ENCODE measurements at regions not wholly inside any gene's neighbourhood (a gene's known extent, or its start where the extent isn't known, plus 50 kb on each side); places are given as distances from the start of the nearest gene placed in this dataset.
A peak's percentile ranks its signal among the peaks of the same experiment; 100 is the strongest.

DNA sequence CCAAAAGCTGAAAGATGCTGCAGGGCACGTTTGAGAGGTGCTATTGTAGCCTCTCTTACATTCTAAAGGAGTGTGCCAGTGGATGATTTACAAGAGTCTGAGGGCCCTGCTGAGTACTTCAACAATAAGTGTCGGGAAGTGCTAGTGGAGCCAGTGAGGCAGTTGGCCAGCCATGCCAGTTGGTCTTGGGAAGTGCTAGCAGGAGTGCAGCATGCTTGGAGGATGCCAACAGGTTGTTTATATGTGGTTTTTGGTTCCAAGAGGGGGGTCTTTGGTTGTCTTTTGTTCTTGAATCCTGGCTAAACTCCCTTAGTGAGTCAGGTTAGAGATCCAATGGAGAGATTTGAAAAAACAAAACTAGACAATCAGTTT, 335.3 kb downstream of the PABPC4L start:
- DNase-seq, result peak; percentile 42

DNA sequence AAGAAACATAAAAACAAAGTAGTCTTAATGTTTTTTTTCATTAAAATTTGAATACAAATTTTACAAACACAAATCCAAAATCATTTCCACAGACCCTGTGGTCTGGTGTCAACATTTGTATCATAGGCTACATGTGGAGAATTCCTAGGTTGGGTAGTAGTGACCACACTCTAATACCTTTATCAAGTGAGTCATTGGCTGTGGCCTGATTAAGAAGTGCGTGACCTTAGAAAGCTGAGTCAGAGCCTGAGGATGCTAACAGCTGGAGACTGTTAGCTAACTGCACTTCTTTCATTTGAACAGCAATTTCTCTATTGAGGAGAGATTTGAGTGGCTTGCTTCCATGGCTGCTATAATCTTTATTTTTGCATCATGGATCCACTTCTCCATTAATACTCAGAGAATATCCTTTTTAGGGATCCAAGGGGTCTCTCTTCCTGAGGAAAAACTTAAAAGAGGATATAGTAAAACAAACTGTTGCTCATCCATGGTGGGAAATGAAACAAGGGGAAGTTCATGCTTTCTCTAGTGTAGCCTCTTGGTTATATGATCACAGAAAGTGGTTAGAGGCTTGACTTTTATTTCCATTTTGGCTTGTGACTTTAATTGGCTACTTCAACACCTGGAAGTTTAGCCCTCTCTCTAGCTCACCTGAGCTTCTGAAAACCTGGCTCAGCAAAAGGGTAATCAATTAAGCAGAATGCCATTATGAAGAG, 335.8 kb downstream of the PABPC4L start:
- DNase-seq, result peak; percentile 98

DNA sequence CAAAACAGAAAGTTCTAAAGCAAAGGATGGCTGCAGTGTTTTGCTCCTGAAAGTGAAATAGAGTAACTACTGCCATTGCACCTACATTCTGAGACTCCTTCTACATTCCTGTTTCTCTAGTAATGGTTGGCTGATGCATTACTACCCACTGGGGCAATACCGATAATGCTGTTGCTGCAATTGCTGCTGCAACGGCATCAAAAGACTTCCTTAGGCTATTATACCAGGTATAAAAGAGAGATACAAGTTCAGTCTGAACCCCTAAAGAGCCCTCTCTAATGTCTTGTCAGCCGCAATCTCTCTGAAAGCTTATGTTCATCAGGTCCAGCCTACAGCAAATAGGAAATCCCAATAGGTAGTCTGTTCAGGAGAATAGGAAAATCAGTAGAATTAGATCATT, 338.4 kb downstream of the PABPC4L start:
- DNase-seq, result no peak

DNA sequence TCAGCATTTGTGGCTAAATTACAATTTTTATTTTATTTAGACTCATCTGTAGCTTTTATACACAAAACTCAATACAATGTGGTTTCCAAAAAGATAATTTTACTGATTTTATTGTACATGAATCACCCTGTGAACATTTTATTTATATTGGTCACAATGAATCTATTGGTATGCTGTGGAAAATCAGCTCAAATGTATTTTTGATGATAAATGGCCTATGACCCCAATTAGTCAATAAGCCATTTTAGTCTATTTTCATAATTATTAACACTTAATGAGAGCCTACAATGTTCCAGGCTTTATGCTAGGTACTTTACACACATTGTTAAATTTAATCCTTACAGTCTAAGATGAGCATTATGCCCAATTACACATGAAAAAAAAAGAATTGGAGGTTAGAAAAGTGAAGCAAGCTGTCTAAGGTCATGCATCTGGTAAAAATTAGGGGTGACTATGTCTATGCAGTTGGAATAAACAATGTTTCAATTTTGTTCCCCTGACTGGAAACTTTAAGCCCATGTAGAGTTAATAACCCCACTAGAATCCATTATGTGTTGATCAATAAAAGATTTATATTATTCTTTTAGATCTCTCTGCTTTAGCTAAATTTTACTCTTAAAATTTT, 344.7 kb downstream of the PABPC4L start:
- DNase-seq, result peak; percentile 30

DNA sequence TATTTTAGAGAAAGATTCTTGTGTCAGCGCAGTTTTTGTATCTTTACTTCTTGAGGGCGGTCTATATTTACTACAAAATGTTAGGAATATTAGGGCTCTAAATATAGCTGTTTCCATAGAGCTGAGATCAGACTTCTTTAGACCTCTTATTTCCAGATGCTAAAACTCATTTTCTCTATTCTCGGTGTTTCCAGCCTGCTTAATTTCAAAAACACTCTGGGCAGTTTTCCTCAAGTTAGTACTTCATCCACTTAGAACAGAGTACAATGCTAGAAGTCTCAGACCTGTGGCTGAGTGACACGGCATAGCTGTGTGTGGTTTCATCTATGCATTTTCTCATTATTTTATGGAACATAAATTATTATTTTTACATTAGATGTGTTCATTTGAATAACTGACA, 346.6 kb downstream of the PABPC4L start:
- DNase-seq, result no peak

DNA sequence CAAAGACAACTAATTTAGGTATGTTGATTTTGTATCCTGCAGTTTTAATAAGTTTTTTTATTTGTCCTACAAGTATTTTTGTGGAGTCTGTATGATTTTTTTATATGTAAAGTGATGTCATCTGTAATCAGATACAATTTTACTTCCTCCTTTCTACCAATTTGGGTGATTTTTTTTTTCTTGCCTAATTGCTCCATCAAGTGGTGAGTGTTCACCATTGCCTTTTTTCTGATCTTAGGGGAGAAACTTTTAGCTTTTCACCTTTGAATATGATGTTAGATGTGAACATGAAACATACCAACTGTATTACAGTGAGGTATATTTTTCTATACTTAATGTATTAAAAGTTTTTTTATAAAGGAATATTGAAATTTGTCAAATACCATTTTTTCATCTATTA, 362.3 kb downstream of the PABPC4L start:
- DNase-seq, result no peak

DNA sequence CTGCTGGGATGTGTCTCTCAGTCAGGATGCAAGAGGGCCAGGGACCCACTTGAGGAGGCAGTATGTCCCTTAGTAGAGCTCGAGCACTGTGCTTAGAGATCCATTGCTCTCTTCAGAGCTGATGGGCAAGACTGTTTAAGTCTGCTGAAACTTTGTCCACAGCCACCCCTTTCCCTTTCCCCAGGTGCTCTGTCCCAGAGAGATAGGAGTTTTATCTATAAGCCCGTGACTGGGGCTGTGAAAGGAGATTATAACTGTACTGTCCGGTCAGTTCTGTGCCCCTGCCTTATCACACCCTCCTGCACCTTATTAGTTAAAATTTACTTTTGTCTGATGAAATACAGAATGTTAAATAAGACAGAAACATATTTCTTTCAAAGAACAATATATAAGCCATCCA, 378.4 kb downstream of the PABPC4L start:
- no peak for DNase-seq

DNA sequence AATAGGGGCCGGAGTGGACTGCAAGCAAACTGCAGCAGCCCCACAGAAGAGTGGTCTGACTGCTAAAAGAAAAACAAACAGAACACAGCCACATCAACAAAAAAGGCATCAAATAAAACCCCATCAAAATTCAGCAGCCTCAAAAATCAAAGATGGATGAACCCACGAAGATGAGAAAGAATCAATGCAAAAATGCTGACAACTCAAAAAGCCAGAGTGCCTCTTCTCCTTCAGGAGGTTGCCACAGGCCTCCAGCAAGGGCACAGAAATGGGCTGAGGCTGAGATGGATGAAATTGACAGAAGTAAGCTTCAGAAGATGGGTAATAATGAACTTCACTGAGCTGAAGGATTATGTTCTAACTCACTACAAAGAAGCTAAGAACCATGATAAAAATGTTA, 388.6 kb downstream of the PABPC4L start:
- DNase-seq, result no peak

DNA sequence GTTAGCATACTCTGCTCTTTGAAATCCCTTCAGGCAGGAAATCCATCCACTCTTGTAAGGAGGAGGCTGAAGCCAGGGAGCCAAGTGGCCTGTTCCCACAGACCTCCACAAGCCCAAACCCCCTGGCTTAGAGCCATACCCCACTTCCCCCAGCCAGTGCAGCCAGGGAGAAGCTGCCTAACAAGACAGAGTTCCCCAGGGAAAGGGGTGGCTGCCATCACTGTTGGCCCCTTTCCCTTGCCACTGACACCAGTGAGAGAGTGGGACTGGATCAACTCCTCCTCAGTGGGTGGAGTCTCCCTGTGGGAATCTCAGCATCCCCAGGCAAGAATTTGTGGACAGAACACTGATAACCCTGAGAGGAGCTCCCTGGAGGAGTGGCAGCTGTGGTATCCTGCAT, 389.4 kb downstream of the PABPC4L start:
- no peak for DNase-seq

DNA sequence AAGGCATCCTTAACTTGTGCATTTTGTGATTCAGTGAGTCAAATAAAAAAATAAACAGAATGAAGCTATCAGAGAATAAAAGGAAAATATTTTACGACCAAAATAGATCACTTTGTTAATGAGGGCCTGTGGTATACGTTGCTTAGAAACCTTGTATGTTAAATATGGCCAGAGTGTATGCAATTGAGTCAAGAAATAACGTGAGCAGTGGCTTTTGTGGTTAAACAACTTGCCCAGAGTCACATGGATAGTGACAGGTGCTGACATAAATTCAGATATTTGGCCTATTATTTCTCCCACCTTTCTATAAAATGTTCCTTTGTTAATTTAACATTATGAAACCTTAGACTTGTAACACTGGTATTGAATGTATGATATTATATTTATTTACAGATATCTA, 393.4 kb downstream of the PABPC4L start:
- no peak for DNase-seq

DNA sequence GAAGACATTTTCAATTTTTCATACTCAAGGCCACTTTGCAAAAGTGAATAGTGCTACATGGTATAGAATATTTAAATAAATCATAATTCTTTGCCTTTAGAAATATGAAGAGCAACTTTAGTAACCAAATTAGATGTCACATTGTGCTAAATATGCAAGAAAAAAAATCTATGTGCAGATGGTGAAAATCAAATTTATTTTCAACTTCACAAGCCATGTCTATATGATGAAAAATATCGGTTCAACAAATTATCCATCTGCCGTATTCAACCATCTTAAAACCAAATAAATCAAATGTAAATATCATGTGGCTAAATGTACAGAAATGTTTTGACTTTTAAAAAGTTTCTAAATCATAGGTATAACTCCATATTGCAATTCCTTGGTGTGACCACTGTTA, 398.2 kb downstream of the PABPC4L start:
- no peak for DNase-seq

DNA sequence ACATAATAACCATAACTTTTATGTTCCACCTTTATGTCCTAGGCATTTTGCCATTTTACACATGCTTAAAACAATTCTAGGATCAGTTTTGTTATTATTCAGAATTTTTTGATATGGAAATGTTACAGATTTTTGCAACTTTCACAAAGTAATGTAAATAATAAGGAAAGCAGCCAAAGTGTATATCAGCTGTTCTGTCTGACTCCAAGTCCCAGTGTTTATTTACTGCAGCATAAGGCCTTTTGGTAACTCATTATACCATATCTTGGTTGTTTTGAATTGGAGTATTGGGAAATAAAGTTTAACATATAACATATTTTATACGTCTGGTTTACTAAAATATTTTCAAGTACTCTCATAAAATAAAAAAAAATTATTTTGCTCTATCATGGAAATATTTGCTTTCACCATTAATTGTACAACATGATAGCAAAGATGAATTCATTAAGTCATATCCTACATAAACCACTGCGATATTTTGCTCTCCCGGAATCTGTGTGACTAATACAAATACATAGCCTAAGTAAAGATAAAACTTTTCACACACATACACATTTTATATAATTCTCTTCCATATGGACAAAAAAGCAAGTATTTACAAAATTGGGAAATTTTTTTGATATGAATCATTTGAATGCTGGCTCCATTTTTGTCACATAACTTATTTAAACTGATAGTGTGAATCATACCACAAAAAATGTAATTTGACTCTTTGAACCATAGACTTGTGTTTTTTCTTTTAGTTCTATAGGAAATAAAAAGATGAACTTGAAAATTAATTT, 399.0 kb downstream of the PABPC4L start:
- peak; percentile 80 for DNase-seq

DNA sequence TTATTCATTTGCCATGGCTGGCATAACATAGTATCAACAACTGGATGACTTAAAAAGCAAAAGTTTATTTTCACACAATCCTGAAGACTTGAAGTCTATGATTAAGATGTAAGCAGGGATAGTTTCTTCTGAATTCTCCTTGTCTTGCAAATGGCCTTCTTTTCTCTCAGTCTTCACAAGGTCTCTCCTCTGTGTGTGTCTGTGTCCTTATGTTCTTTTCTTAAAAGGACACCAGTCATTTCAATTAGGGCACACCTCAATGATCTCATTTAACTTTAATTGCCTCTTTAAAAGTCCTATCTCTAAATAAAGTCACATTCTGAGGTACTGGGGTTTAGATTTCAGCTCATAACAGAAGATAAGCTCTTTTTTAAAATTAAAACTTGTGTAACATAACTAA, 399.7 kb downstream of the PABPC4L start:
- DNase-seq, result no peak

DNA sequence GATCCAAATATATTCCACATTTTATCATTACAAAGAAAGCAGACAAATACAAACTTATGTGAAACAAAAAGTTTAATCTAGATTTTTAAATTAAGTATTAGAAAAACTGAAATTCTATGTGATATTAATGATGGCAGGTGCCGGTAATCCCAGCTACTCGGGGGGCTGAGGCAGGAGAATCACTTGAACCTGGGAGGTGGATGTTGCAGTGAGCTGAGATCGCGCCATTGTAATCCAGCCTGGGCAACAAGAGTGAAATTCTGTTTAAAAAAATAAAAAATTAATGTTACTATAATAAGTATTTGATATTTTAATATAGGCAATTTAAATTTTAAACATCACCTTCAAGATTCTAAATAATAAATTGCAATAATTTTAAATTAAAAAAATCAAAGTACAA, 400.6 kb downstream of the PABPC4L start:
- DNase-seq, result no peak

DNA sequence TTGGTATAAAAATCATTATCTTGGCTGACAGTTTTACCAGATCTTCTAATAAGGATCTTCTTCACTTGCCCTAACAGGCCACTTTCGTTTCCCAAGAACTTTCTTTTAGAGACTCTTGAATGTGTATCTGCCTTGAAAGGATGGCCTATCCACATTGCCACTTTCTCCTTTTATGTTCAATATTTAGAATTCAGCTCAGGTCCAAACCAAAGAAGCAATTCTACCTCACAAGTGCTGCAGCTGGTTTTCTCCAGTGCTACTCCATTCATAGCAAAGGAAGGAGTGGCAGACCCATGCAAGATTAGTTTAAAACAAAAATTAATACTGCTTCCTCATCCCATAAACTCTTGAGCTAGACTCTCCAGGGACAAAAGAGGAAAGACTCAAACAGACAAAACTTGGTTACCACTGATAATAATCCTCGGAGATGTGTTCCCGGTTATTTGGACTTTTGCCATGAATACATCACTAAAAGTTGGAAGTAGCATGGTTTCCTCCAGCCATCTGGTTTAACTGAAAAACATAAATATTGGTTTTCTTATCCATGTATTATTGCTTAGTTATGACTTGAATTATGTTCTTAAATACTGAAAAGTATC, 401.8 kb downstream of the PABPC4L start:
- DNase-seq, result peak; percentile 25

DNA sequence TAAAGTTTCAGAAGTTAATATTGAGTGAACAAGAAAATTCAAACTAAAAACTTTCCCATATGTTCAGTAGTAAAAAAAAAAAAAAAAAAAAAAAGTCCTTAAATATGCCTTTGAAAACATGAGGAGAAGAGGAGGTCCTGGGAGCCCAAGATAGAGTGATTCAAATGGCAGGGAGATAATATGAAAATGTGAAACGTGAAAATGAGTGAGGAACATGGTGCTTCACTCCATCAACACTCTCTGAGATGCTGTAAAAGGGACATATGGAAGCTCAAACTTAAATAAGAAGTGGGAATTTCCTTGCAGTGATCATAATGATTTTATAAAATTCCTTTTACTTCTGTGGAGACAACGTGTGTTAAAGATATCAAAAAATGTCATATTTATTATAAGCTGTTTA, 423.9 kb downstream of the PABPC4L start:
- DNase-seq, result no peak

DNA sequence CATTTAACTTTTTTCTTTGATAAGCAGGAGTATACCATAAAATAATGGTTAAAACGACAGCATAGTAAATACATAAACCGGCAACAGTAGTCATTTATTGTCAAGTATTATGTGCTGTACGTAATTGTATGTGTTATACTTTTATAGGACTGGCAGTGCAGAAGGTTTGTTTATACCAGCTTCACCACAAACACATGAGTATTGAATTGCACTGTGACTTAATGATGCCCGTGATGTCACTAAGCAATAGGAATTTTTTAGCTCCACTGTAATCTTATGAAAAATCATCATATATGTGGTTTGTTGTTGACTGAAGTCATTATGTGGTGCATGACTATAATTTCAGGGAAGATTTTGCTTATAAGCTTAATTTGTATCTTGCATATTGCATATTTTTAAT, 424.6 kb downstream of the PABPC4L start:
- no peak for DNase-seq

DNA sequence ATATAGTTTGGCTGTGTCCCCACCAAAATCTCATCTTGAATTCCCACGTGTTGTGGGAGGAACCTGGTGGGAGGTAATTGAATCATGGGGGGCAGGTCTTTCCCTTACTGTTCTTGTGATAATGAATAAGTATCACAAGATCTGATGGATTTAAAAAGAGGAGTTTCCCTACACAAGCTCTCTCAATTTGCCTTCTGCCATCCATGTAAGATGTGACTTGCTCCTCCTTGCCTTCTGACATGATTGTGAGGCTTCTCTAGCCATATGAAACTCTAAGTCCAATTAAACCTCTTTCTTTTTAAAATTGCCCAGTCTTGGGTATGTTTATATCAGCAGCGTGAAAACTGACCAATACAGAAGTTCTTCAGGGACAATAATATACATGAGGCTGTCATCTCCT, 425.1 kb downstream of the PABPC4L start:
- DNase-seq, result no peak

DNA sequence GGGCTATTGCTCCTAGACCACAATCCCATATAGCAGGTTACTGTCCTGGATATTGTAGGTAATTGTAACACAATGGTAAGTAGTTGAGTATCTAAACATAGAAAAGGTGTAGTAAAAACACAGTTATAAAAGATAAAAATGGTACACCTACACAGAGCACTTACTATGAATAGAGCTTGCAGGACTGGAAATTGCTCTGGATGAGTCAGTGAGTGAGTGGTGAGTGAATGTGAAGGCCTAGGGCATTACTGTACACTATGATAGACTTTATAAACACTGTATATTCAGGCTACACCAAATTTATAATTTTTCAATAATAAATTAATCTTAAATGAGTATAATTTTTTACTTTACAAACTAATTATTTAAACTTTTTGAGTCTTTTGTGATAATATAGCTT, 425.7 kb downstream of the PABPC4L start:
- peak; percentile 42 for DNase-seq

DNA sequence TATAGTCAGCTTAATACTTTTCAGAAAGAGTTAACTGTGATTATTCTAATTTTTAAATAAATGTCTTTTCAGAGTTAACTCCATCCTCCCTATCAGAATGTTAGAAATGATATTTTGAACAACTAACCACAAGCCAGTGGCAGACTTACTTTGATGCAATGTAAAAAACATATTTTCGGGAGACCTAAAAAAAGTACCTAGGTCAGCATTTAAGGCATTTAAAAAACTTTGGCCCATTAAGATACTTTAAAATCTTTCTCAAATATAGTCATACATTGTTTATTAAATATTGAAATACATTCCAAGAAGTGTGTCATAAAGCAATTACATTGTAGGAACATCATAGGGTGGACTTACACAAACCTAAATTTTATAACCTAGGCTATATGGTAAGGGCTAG, 426.1 kb downstream of the PABPC4L start:
- no peak for DNase-seq

DNA sequence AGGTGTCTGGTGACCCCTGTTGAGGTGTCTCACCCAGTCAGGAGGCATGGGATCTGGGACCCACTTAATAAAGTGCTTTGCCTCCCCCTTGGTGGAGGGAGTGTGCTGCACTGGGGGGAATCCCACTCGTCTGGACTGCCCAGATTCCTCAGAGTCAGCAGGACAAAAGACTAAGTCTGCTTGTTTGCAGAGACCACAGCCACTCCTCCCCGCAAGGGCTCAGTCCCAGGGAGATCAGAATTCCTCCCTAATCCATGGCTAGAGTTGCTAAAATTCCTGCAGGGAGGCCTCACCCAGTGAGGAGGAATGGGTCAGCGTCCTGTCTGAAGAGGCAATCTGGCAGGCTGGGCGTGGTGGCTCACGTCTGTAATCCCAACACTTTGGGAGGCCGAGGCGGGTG, 442.2 kb downstream of the PABPC4L start:
- no peak for DNase-seq

DNA sequence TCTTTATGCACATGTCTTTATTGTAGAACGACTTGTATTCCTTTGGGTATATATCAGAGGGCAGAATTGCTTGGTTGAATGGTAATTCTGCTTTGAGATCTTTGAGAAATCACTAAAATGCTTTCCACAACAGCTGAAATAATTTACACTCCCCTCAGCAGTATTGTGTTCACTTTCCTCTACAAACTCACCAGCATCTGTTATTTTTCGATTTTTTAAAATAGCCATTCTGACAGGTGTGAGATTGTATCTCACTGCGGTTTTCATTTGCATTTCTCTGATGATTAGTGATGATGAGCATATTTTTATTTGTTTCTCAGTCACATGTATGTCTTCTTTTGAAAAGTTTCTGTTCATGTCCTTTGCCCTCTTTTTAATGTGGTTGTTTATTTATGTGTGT, 459.8 kb downstream of the PABPC4L start:
- no peak for DNase-seq

DNA sequence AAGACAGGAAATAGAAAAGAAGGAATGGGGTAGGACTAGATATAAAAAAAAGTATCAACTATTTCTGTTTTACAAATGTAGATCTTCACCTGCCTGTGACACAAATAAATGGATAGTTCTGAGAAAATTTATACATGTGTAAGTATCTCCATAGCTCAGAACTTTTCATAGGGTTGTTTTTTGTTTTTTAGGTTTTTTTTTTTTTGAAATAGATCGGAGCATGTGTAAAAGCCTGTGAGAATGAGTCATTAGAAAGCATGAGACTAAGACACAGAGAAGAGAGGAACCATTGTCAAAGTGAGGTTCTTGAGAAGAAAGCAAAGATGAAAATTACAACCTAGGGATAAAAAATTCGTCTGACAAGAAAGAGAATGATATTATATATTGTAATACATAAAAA, 481.6 kb downstream of the PABPC4L start:
- no peak for DNase-seq

DNA sequence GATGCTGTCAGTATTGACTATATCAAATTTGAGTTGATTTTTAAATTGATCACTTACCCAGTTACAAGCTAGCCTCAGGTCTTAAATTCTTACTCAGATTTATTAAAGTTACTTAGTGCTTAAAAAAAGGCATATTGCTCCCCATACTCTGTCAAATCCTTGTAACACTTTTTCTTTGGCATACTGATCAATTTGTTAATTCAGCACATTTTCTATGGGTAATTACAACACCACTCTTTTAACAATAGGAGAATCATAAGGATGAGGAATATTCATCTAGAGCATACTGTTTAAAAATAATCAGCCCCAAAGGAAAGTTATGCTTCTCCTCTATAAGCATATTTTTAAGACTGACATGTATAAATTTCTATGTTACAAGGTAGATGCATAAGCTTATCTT, 482.5 kb downstream of the PABPC4L start:
- DNase-seq, result no peak
